Peyer's patch (tissue), 4 donors: ENCODE measurements at regions not wholly inside any gene's neighbourhood (a gene's known extent, or its start where the extent isn't known, plus 50 kb on each side); places are given as distances from the start of the nearest gene placed in this dataset.

Experiments used
- DNase-seq, 3 donors: peaks; one replicate each; pipeline ENCODE4 v3.0.0-alpha.2; 2017 to 2019
- H3K27ac ChIP-seq, 4 donors: fragments of 200-600 bp; sonication (generic); one replicate each; pipeline ENCODE4 v1.5.1; 2016 to 2019
- H3K27me3 ChIP-seq, 2 donors: fragments of 200-600 bp; sonication (generic); one replicate each; pipeline ENCODE4 v1.5.1; 2019
- H3K36me3 ChIP-seq, 3 donors: fragments of 200-600 bp; sonication (generic); one replicate each; pipeline ENCODE4 v1.5.1; 2016 to 2019
- H3K4me1 ChIP-seq, 4 donors: fragments of 200-600 bp; sonication (generic); one replicate each; pipeline ENCODE4 v1.5.1; 2016 to 2019
- H3K4me3 ChIP-seq, 4 donors: fragments of 200-600 bp; sonication (generic); 1 replicate in 3 of 4; 2 replicates in 1 of 4; pipeline ENCODE4 v1.5.1; 2016 to 2019; ENCODE audit warnings: mild to moderate bottlenecking in 1 of 4
- H3K9me3 ChIP-seq, 4 donors: fragments of 200-600 bp; sonication (generic); one replicate each; pipeline ENCODE4 v1.5.1; 2016 to 2019; ENCODE audit warnings: mild to moderate bottlenecking in 1 of 4
- POLR2A ChIP-seq, 2 donors: fragments of 450-650 bp; IDR thresholded peaks; one replicate each; pipeline ENCODE4 v1.5.1; 2017; ENCODE audit warnings: antibody characterized with exemption in 2 of 2, mild to moderate bottlenecking in 2 of 2, moderate library complexity in 2 of 2
- TF ChIP-seq, protein P1 (sequence below), 6 experiments: fragments of 450-650 bp in 4 of 6; fragments of 200-600 bp in 2 of 6; sonication (generic) in 1 of 6; IDR thresholded peaks; one replicate each; pipeline ENCODE4 v1.5.1; 2017 to 2019; ENCODE audit warnings: antibody characterized with exemption in 6 of 6, mild to moderate bottlenecking in 3 of 6, moderate library complexity in 1 of 6

DNA sequence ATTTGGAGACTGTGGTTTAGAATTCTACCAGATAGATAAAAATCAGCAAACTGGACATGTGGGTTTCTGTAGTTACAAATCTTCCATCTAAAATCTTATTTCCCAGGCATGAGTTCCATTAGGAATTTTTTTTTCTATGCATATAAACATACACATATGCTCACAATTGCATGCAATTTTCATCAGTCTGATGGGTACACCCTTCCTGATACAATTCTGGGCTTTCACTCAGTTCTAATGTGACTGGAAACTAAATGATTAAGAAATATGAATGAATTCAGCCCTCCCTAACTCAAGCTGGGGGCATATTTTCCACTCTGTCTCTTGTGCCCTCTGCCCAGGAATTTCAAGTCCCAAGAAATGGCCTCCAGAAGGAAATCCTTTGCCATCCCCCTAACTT lies 187.1 kb downstream of the SNX19 start:
- no peak for DNase-seq
- H3K27me3 ChIP-seq = no peaks in the 10 kb centered on the region
- no peaks in the 10 kb centered on the region for H3K36me3 ChIP-seq
- H3K4me3 ChIP-seq = no peak overlapping the region
- H3K4me1 ChIP-seq = no peaks in the 10 kb centered on the region
- H3K9me3 ChIP-seq = peaks cover 0 to 9% (median 0%) of the 10 kb centered on the region in 4 donors
- TF ChIP-seq, protein P1, sequence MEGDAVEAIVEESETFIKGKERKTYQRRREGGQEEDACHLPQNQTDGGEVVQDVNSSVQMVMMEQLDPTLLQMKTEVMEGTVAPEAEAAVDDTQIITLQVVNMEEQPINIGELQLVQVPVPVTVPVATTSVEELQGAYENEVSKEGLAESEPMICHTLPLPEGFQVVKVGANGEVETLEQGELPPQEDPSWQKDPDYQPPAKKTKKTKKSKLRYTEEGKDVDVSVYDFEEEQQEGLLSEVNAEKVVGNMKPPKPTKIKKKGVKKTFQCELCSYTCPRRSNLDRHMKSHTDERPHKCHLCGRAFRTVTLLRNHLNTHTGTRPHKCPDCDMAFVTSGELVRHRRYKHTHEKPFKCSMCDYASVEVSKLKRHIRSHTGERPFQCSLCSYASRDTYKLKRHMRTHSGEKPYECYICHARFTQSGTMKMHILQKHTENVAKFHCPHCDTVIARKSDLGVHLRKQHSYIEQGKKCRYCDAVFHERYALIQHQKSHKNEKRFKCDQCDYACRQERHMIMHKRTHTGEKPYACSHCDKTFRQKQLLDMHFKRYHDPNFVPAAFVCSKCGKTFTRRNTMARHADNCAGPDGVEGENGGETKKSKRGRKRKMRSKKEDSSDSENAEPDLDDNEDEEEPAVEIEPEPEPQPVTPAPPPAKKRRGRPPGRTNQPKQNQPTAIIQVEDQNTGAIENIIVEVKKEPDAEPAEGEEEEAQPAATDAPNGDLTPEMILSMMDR (IDR thresholded peaks at IDR 0.05) = no peak
- TF ChIP-seq POLR2A (IDR thresholded peaks at IDR 0.05) = no peak
- no peak overlapping the region for H3K27ac ChIP-seq

DNA sequence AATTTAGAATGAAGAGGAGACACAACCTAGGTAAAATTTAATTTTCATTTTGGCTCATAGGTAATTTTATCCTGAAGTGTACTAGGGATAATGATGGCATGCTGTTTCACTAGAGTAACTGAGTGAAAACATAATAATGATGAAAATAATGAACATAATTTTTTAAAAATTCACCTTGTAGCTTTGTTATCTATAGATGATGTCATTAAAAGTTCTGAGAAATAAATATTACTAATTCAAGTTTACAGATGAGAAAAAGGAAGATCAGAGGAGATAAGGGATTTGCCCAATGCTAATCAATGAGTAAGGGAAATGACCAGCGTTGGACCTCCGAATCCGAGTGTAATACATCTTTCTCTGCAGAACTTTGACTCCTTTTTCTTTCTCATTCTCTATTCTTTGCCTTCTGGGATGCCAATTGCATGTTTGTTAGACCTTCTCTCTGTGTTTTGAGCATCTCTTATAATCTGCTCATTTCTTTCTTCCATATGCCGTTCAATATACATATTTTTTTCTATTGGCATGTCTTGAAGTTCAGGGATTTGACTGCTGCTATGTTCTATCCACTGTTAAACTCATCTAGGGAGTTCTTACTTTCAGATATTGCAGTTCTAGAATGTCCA lies 186.5 kb downstream of the SNX19 start:
- Histone ChIP-seq H3K4me1 (no peaks in the 10 kb centered on the region), H3K4me3 (no peak overlapping the region), H3K9me3 (peaks cover 0 to 9% (median 0%) of the 10 kb centered on the region in 4 donors), H3K27ac (no peak overlapping the region), H3K36me3 (no peaks in the 10 kb centered on the region), H3K27me3 (no peaks in the 10 kb centered on the region)
- no peak for DNase-seq
- no peak for TF ChIP-seq POLR2A (IDR thresholded peaks at IDR 0.05)
- TF ChIP-seq, protein P1 (IDR thresholded peaks at IDR 0.05) = no peak

DNA sequence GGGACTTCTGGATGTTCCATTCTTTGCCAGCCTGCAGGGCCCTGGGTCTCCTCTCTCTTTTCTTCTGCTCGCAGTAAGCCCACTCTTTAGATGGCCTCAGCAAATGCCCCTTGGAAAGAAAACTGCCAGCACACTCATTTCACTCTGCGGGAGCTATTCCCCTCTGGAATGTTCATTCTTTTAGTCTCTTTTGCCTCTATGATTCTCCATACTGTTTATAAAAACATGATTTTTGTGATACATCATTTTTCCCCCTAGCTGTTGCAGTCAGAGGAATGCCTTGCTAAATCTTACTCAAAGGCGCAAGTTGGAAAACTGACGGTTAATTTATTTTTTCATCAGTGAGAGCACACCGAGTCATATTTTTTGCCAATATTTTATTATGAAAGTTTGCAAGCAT lies 184.9 kb downstream of the SNX19 start:
- TF ChIP-seq POLR2A (IDR thresholded peaks at IDR 0.05) = no peak
- TF ChIP-seq, protein P1 (IDR thresholded peaks at IDR 0.05) = no peak
- H3K9me3 ChIP-seq = peaks cover 0 to 9% (median 0%) of the 10 kb centered on the region in 4 donors
- no peak overlapping the region for H3K4me3 ChIP-seq
- H3K4me1 ChIP-seq = no peaks in the 10 kb centered on the region
- no peak overlapping the region for H3K27ac ChIP-seq
- no peaks in the 10 kb centered on the region for H3K36me3 ChIP-seq
- no peaks in the 10 kb centered on the region for H3K27me3 ChIP-seq
- no peak for DNase-seq

DNA sequence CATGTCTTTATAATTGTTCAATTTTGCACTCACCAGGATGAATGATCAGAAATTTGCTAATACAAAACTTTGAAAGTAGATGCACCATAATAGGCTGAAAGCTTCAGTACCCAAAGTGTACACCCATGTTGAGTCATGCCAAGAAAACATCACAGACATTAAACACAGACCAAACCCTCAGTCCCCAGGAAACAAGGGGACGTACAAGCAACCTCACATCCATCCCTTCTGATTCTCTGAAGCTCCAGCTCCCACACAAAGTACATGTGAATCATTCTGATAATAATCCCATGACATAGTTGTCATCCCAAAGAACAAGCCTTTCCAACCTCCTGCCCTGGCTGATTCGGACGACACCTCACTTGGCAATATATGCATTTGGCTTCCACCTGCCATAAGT lies 183.8 kb downstream of the SNX19 start:
- Histone ChIP-seq H3K27me3 (no peaks in the 10 kb centered on the region), H3K9me3 (peaks cover 0 to 9% (median 0%) of the 10 kb centered on the region in 4 donors), H3K4me1 (peaks cover 0 to 3% (median 0%) of the 10 kb centered on the region in 4 donors), H3K36me3 (no peaks in the 10 kb centered on the region), H3K27ac (no peak overlapping the region), H3K4me3 (no peak overlapping the region)
- DNase-seq = no peak
- TF ChIP-seq, protein P1 (IDR thresholded peaks at IDR 0.05) = no peak
- TF ChIP-seq POLR2A (IDR thresholded peaks at IDR 0.05) = no peak

DNA sequence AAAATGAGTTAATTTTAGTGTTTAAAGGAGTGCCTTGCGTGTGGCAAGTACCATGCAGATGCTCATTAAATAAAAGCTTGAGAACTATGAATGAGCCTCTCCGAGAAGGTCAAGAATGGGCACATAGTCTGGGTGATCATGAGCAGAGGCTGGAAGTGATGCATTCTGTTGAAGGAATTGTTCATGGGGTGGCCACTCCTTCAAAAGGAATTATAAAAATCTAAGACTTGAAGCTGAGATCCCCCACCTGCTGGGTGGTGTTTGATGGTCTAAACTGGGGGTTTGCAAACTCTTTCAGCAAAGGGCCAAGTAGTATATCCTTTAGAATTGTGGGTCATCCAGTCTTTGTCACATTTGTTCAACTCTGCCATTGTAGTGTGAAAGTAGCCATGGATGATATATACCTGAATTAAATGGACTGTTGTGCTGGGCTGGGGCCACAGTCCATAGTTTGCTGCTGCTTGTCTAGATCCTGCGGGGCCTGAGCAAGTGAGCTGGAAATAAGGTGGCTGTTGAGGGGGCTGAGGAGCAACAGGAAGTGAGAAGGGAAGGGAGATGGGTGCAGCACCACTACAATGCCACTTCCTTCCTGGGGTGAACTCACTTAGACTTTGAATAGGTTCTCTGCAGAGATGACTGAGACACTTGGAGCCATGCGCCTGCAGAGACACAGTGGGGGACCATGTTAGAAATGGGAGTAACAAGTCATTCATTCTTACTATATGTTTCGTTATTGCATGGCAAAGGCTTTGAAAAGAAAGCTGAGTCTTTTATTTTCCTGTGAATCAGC lies 179.0 kb downstream of the SNX19 start:
- no peak overlapping the region for H3K4me3 ChIP-seq
- H3K27ac ChIP-seq = peak overlapping the region in 1 of 4 donors; percentile 1
- peaks cover 0 to 11% (median 0%) of the 10 kb centered on the region in 4 donors for H3K4me1 ChIP-seq
- no peaks in the 10 kb centered on the region for H3K27me3 ChIP-seq
- DNase-seq = no peak
- no peak for TF ChIP-seq POLR2A (IDR thresholded peaks at IDR 0.05)
- TF ChIP-seq, protein P1 (IDR thresholded peaks at IDR 0.05) = no peak
- peaks cover 0 to 12% (median 0%) of the 10 kb centered on the region in 4 donors for H3K9me3 ChIP-seq
- H3K36me3 ChIP-seq = no peaks in the 10 kb centered on the region
